ENCODE measurements at regions not wholly inside any gene's neighbourhood (a gene's known extent, or its start where the extent isn't known, plus 50 kb on each side); places are given as distances from the start of the nearest gene placed in this dataset.

- TF ChIP-seq ZBTB33 (IDR thresholded peaks at IDR 0.05) (no peak), NRF1 (conservative IDR thresholded peaks at IDR 0.05; ENCODE audit: low read depth, low read length) (no peak), BCL11A (IDR thresholded peaks at IDR 0.05; ENCODE audit: low read depth, low read length) (no peak), SP1 (IDR thresholded peaks at IDR 0.05; ENCODE audit: low read depth, low read length) (no peak)
Measured at GRCh38 chr1:227451954-227452353, 111.4 kb upstream of the ZNF678 start (continued).

- ChIA-PET RAD21 (ENCODE audit: unreplicated experiment) (no interaction called here), SMC1A (ENCODE audit: uncharacterized antibody, unreplicated experiment) (no interaction called here), CTCF (interaction anchor here (0.7 to 1.2 kb wide), 2 partner anchors 10 to 73 kb away, joined by 3 read pairs; no protein-coding TSS in a partner anchor), POLR2A (no interaction called here)
- intact Hi-C loops (cut with micrococcal nuclease; ENCODE audit: unreplicated experiment), result no loop called here
- H3K9ac ChIP-seq (ENCODE audit: control insufficient read depth, insufficient read depth, low read length), result no peak overlapping the region
- FAIRE-seq (no peak), DNase-seq (ENCODE audit: low read depth, low spot score) (no peak), ATAC-seq (no peak)
- H3K27me3 ChIP-seq (replicated peaks in 1 of 2; ENCODE audit: control insufficient read depth in 2 of 2, insufficient read depth in 2 of 2, low read length in 1 of 2), result no peaks in the 10 kb centered on the region
- no peaks in the 10 kb centered on the region for H3K4me1 ChIP-seq (ENCODE audit: control insufficient read depth, insufficient read depth, low read length)
- H3K4me2 ChIP-seq (ENCODE audit: control insufficient read depth, insufficient read depth), result no peak overlapping the region
- TF ChIP-seq SUPT20H (IDR thresholded peaks at IDR 0.05; ENCODE audit: borderline replicate concordance, control insufficient read depth, low read depth, low read length), result no peak
- no peak for TF ChIP-seq NFXL1 (IDR thresholded peaks at IDR 0.05; ENCODE audit: borderline replicate concordance)
- no peak for TF ChIP-seq TCF7 (IDR thresholded peaks at IDR 0.05; ENCODE audit: borderline replicate concordance)
- no peak for TF ChIP-seq ATF2 (IDR thresholded peaks at IDR 0.05; ENCODE audit: low read length)
- TF ChIP-seq POLR2A (IDR thresholded peaks at IDR 0.05; ENCODE audit: low read depth, low read length), result no peak
- TF ChIP-seq GABPA (IDR thresholded peaks at IDR 0.05; ENCODE audit: low read depth), result no peak
- TF ChIP-seq YY1 (IDR thresholded peaks at IDR 0.05; ENCODE audit: low read depth, low read length), result no peak
- no peak for TF ChIP-seq ZNF592 (IDR thresholded peaks at IDR 0.05)
- TF ChIP-seq CEBPB (IDR thresholded peaks at IDR 0.05; ENCODE audit: borderline replicate concordance in 1 of 2, low read depth in 2 of 2, low read length in 2 of 2), result no peak
- TF ChIP-seq SPI1 (IDR thresholded peaks at IDR 0.05; ENCODE audit: borderline replicate concordance, insufficient read depth, low read depth, low read length), result no peak
- TF ChIP-seq MYC (IDR thresholded peaks at IDR 0.05; ENCODE audit: insufficient read depth, insufficient read length, insufficient replicate concordance, low read length, severe bottlenecking), result no peak
- no peak for TF ChIP-seq IKZF2 (IDR thresholded peaks at IDR 0.05)
- no peak for TF ChIP-seq MTA3 (IDR thresholded peaks at IDR 0.05; ENCODE audit: borderline replicate concordance, low read length)
- no peak overlapping the region for H3K4me3 ChIP-seq
- H3K36me3 ChIP-seq (ENCODE audit: control insufficient read depth in 2 of 2, insufficient read depth in 2 of 2, low read length in 1 of 2), result no peaks in the 10 kb centered on the region
- WGBS (ENCODE audit: insufficient coverage, insufficient replicate concordance, low lambda C conversion rate, missing lambda C conversion rate), result 46% methylated on average over 2 of the region's 2 CpGs
- no peaks in the 10 kb centered on the region; the same call in 2 of the 3 replicates for H3K9me3 ChIP-seq (replicated peaks; ENCODE audit: control insufficient read depth, insufficient read depth, low read length)
- no peaks in the 10 kb centered on the region for H4K20me1 ChIP-seq (ENCODE audit: control insufficient read depth, insufficient read depth)
- H3K27ac ChIP-seq (ENCODE audit: control insufficient read depth, insufficient read depth), result no peak overlapping the region
- no TSS peak for BruUV-seq (replicated peaks)
- no peaks in the 10 kb centered on the region for H3K79me2 ChIP-seq (ENCODE audit: control insufficient read depth, insufficient read depth, low read length)
- no peak overlapping the region for H2AFZ ChIP-seq (ENCODE audit: control insufficient read depth, low read depth, low read length)
- in situ Hi-C loops (cut with MboI), result no loop called here
Measured at GRCh38 chr1:227451057-227451456, 112.3 kb upstream of the ZNF678 start.

All from GM12878 (cell line).